ENCODE measurements at regions not wholly inside any gene's neighbourhood (a gene's known extent, or its start where the extent isn't known, plus 50 kb on each side); places are given as distances from the start of the nearest gene placed in this dataset.

DNA sequence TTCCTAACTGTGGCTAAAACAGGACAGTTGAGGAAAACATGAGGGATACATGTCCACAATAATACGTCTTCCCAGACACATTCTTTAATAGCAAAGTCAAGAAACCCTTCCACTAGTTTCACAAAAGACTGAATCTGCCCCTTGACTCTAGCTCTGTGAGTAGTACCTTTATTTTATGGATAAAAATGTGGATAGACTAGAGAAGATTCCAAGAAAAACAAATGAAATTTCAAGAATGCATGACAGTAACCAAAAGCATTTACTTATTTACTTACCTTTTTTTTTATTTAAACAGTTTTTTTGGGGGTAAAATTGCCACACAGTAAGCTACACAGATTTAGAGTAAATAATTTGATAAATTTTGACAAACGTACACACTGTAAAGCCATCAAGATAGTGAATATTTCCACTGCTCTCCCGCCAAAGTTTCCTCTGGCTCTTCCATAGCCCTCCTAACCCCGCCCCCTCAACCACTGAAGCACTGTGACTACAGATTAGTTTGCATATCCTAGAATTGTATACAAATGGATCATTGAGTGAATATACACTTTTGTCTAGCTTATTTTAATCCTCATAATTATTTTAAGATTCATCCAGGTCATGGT lies 420.4 kb upstream of the ZMIZ1 start:
- no peak for DNase-seq (ENCODE audit: low spot score)
- TF ChIP-seq, protein P1, sequence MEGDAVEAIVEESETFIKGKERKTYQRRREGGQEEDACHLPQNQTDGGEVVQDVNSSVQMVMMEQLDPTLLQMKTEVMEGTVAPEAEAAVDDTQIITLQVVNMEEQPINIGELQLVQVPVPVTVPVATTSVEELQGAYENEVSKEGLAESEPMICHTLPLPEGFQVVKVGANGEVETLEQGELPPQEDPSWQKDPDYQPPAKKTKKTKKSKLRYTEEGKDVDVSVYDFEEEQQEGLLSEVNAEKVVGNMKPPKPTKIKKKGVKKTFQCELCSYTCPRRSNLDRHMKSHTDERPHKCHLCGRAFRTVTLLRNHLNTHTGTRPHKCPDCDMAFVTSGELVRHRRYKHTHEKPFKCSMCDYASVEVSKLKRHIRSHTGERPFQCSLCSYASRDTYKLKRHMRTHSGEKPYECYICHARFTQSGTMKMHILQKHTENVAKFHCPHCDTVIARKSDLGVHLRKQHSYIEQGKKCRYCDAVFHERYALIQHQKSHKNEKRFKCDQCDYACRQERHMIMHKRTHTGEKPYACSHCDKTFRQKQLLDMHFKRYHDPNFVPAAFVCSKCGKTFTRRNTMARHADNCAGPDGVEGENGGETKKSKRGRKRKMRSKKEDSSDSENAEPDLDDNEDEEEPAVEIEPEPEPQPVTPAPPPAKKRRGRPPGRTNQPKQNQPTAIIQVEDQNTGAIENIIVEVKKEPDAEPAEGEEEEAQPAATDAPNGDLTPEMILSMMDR (IDR thresholded peaks at IDR 0.05) = no peak
- H3K4me3 ChIP-seq = no peak overlapping the region
- no peak overlapping the region for H3K27ac ChIP-seq

DNA sequence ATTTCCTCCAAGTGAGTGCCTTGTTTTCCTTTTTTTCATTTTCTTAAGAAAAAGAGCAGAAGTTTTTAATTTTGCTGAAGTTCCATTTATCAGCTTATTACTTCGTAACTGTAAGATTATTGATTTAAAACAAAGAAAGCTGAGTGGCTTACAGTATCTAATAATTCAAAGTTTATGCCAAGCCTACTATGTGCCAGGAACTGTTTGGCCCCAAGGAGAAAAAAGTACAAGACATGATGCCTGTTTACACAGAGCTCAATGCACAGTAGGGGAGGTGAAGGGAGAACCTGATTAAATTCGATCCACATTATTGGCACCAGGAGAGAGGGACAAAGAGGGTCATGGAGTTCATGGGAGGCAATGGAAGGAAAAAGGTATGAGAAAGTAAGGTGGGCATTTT lies 419.3 kb upstream of the ZMIZ1 start:
- no peak overlapping the region for H3K27ac ChIP-seq
- H3K4me3 ChIP-seq = no peak overlapping the region
- TF ChIP-seq, protein P1 (IDR thresholded peaks at IDR 0.05) = no peak
- DNase-seq (ENCODE audit: low spot score) = no peak

DNA sequence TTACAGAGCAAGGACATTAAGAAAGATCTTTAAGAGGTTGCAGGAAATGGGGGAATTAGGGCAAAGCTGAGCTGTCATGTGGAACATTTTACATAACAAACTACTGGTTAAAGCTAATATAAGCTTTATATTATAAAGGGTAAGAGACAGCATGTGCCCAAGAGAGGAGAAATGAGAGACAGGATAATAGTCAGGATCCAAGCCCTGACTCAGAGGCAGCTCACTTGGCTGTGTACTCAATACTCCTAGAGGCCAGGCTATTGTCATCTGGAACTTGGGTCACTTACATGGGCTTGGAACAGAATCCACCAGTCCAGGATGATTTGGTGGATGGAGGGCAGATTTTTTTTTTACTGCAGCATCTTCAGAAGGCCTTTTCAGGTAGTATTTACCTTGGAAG lies 418.6 kb upstream of the ZMIZ1 start:
- TF ChIP-seq, protein P1 (IDR thresholded peaks at IDR 0.05) = no peak
- H3K4me3 ChIP-seq = no peak overlapping the region
- no peak for DNase-seq (ENCODE audit: low spot score)
- no peak overlapping the region for H3K27ac ChIP-seq

DNA sequence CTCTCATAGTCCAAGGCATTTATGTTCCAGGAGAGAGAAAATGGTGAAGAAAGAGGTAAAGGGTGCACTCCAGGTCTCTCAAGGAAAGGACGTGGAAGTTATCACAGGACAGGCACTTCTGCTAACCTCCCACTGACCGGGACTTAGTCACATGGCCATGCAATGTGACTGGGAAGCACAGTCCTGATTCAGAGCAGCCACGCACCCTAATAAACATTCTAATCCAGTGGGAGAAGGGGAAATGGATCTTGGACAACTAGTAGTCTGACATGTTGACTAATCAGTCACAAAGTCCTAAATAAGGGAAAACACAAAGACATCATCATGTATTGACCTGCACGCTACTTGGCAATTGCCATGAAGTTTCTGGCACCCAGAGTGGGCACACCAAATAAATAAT lies 417.5 kb upstream of the ZMIZ1 start:
- H3K4me3 ChIP-seq = no peak overlapping the region
- no peak overlapping the region for H3K27ac ChIP-seq
- DNase-seq (ENCODE audit: low spot score) = no peak
- TF ChIP-seq, protein P1 (IDR thresholded peaks at IDR 0.05) = no peak

DNA sequence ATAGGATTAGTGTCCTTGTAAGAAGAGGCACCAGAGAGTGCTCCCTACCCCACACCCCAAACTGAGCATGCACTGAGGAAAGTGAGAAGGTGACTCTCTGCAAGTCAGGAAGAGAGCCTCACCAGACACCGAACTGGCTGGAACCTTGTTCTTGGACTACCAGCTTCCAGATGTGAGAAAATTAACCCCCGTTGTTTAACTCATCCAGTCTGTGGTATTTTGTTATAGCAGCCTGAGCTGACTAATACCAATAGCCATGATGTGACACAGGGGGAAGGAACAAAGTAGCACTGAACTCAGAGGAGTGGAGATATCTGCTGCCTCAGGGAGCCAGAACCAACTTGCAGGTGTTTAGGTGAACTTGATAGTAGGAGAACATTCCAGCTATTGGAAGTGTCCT lies 415.2 kb upstream of the ZMIZ1 start:
- DNase-seq (ENCODE audit: low spot score) = no peak
- Histone ChIP-seq H3K4me3 (no peak overlapping the region), H3K27ac (no peak overlapping the region)
- TF ChIP-seq, protein P1 (IDR thresholded peaks at IDR 0.05) = no peak

DNA sequence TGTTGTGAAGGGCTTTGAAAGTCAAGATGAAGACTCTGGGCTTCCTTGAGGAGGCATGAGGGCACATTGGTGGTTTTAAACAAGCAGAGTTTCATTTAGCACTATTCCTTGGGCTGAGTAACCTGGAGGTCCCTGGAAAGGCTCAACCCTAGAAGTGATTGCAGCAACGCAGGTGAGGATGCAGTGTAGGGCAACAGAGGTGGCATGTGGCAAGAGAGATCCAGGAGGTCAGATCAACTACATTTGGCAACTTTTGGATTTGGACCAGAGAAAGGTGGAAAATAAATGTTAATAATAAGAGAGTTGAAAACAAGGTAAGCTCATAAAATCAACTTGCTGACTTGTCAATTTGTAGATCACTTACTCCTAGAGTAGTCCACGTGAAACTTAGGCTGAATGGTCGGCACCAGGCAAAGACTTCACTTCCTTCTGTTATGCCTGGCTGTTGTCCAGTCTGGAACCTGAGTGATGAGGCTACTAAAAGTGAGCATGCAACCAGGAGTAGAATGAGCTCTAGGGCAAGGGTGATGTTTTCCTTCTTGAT lies 414.6 kb upstream of the ZMIZ1 start:
- H3K4me3 ChIP-seq = no peak overlapping the region
- no peak overlapping the region for H3K27ac ChIP-seq
- TF ChIP-seq, protein P1 (IDR thresholded peaks at IDR 0.05) = no peak
- no peak for DNase-seq (ENCODE audit: low spot score)

DNA sequence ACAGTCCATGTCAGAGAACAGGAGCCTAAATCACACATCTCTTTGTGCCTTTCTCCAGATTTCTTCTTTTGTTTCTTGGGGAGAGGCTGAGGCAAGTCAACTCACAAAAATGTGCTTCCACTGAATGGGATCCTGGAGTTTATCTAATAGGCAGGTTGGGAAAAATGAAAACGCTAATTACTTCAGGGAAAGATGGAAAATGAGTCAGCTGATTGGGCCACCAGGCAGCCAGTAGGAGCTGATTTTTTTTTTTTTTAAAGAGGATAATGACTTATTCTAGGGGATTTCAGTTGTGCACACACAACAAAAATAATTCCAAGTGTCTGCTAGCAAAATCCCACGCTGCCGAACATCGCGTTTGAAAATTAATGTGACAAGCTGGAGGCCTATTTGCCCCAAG lies 412.8 kb upstream of the ZMIZ1 start:
- TF ChIP-seq, protein P1 (IDR thresholded peaks at IDR 0.05) = no peak
- Histone ChIP-seq H3K27ac (no peak overlapping the region), H3K4me3 (no peak overlapping the region)
- no peak for DNase-seq (ENCODE audit: low spot score)

Measured in coronary artery (tissue), 2 donors.